Activated gamma-delta T cell treated with Interleukin-2 at 50 U/mL for 16 hours (primary cell): ENCODE measurements at regions not wholly inside any gene's neighbourhood (a gene's known extent, or its start where the extent isn't known, plus 50 kb on each side); places are given as distances from the start of the nearest gene placed in this dataset.
"Not testable (repeated sequence)": the region's sequence is repeated elsewhere in the genome, so short reads cannot be mapped to it uniquely, and the experiment has no call there.

Experiments used
- DNase-seq: peaks from one replicate; pipeline ENCODE4 v3.0.0-alpha.2; 2020

GRCh38 chr5:72760259-72760658 lies 56.2 kb upstream of the TNPO1 start:
- DNase-seq = no peak

DNA sequence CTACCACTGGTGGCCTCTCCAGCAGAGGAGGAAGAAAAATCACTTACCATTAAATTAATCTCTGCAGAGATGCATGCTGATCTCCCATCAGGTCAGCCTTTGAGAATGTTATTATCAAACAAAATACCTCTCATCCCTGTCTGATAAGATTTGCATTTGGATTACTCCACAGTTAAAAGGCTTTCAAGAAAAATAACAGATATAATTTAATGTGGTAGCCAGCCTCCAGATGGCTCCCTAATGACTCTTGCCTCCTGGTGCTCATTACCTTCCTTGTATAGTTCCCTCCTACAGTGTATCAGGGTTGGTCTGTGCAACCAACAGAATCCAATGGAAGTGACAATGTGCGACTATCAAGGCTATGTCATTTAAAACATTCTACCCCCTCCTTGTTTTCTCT lies 63.6 kb upstream of the TNPO1 start:
- no peak for DNase-seq

- DNase-seq = no peak
These were observed 67.0 kb upstream of the TNPO1 start for GRCh38 chr5:72749362-72749997.

DNA sequence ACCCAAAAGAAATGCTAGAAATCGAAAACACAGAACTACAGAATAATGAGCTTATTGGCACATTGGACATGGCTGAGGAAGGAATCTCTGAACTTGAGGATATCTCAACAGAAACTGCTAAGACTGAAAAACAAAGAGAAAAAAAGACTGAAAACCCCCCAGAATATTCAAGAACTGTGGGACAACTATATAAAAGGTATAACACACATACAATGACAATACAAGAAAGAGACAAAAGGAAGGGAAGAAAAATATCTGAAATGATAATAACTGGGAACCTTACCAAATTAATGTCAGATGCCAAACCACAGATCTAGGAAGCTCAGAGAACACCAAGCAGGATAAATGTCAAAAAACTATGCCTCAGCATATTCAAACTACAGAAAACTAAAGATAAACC lies 68.6 kb upstream of the TNPO1 start:
- DNase-seq = no peak

DNA sequence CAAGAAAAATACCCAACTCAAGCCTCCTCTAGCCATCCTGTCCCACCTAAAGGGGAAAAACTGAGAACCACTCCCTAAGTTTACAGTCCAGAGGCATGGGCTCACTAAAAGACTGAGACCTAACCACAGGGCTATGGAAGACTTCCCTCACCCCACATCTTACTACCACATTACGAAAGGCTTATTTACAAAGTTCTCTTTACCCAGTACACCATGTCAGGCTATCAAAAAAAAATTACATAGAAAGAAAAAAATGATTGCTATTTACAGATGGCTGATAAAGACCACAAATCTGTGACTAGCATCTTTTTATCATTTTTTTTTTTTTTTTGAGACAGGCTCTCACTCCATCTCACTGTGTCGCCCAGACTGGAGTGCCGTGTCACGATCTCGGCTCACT lies 69.7 kb upstream of the TNPO1 start:
- DNase-seq = no peak

DNA sequence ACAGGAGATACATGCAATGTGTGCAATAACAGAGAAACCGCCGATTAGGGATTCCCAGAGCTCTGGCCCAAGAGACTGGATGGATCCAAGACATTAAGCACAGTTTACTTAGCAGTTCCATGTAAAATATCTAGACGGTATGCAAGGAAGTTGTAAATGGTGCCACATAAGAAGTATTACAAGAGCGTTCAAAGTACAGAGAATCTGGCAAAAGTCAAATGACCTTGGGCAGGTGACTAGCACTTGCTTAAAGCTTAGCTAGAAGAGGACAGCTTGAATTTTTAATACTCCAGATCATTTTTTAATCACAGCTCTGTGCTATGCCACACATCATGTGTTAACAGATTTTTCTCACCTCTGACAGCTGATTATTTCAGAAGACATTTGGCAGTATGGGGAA lies 72.3 kb upstream of the TNPO1 start:
- no peak for DNase-seq

DNA sequence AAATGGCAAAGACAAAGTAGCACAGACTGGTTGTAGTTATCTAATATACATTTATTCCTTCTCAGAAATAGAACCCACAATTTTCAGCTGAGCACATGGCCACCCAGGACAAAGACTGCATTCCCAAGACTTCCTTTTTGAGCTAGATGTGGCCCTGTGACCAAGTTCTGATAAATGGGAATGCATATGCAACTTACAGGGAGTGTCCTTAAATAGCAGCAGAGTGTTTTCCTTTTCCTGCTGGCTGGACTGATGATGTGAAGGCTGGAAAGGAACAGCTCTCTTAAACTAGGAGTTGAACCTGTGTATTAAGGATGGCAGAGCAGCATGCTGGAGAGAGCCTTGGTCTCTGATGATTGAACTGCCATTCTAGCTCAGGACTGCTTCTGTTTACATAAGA lies 74.7 kb upstream of the TNPO1 start:
- DNase-seq = no peak

- DNase-seq = no peak
These were observed 82.7 kb upstream of the TNPO1 start for GRCh38 chr5:72733810-72734209.

GRCh38 chr5:72723581-72723980 lies 92.9 kb upstream of the TNPO1 start:
- no peak for DNase-seq

- DNase-seq = no peak
These were observed 93.5 kb upstream of the TNPO1 start for GRCh38 chr5:72722792-72723452.

GRCh38 chr5:72721844-72722243 lies 94.6 kb upstream of the TNPO1 start:
- no peak for DNase-seq

- no peak for DNase-seq
These were observed 96.3 kb upstream of the TNPO1 start for GRCh38 chr5:72720205-72720604.

DNA sequence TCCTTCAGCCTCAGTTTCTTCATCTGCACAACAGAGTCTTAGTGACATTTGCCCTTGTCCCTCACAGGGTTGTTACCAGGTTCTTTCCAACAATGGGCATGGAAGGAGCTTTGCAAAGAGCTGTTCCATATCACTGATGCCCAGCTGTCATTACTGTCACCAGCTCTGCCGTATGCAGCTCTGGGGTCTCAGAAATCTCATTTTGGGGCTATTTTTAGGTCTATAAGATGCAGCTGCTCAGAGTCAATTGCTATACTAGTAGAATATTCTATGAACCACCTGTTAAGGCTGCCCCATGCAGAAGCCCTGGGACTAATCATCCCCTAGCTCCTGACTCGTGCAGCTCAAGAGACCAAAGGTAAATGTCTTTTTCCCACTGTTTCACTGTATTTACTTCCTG lies 105.1 kb upstream of the TNPO1 start:
- DNase-seq = no peak

- no peak for DNase-seq
These were observed 107.1 kb upstream of the TNPO1 start for GRCh38 chr5:72709341-72709740.

DNA sequence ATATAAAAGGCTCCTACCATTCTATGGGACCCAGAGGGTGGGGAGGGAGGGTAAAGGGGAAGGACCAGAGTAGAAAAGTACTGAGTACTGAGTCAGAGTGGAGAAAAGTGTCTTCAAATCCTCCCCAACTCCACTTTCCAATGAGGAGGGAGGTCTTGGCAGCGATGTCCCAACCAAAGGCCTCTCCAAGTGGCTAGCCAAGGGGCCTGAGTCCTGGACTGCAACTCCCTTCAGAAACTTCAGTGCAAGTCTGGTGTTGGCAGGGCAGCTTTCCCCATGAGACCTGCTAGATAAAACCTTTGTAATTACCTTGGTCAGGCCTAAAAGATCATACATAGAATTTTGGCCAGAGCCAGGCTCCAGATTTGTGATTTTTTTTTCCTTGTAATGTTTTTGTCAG lies 111.3 kb upstream of the TNPO1 start:
- no peak for DNase-seq

GRCh38 chr5:72703876-72704275 lies 112.6 kb upstream of the TNPO1 start:
- DNase-seq = no peak

DNA sequence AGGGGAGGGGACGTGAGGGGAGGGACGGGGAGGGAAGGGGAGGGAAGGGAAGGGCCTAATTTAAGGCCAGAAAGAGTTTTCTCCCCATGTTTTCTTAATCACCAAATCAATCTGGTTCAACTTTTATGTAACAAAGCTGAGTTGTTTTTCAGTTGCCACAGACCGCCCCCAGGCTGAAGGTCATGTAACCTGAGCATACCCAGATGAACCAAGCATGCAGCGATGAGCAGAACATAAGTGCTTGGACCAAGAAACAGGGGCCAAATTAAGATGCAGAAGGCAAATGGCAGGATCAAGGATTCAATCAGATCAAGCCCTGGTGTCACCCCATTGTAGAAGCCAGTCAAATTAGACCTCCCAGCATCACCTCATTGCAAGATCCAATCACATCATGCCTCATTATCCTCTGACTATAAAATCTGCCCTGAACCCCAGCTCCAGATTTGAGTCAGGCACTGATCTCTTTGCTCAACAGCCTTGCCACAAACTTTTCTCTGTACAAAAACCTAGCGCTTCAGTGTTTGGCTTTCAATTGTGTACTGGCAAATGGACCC lies 113.5 kb upstream of the TNPO1 start:
- DNase-seq = no peak

DNA sequence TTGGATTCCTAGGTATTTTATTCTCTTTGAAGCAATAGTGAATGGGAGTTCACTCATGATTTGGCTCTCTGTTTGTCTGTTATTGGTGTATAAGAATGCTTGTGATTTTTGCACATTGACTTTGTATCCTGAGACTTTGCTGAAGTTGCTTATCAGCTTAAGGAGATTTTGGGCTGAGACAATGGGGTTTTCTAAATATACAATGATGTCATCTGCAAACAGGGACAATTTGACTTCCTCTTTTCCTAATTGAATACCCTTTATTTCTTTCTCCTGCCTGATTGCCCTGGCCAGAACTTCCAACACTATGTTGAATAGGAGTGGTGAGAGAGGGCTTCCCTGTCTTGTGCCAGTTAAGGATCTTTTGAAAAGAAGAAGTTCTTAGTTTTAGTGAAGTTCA lies 114.4 kb upstream of the TNPO1 start:
- not testable (repeated sequence) for DNase-seq

DNA sequence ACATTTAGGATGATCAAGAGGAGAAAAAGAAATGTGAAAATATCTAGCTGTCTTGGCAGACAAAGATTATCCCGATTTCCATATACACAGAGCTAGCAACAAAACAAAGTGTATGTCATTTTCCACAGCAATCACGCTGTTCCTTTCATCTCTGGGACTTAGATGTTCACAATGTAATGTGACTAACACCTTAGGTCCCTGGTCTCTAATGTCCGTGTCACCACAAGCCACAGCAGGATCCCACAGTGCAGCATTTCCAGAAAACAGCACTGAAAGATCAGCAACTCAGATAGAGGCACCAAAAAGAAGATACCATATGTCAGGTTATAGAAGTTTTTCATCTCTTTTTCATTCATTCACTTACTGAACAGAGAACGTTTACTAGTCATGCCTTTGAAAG lies 118.0 kb upstream of the TNPO1 start:
- DNase-seq = no peak

DNA sequence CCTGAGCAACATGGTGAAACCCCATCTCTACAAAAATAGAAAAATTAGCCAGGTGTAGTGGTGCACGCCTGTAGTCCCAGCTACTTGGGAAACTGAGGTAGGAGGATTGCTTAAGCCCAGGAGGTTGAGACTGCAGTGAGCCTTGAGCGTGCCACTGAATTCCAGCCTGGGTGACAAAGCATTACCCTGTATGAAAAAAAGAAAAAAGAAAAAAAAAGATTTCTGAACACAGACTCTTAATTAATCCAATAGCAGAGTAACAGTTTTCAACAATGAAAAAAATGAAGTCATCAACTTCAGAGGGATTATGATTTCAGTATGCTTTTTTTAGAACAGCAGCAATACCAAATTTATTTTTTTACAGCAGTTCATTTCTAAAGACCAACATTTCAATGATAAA lies 118.8 kb upstream of the TNPO1 start:
- no peak for DNase-seq

- no peak for DNase-seq
These were observed 120.8 kb upstream of the TNPO1 start for GRCh38 chr5:72695659-72696058.

- no peak for DNase-seq
These were observed 121.6 kb upstream of the TNPO1 start for GRCh38 chr5:72694856-72695255.

- DNase-seq = no peak
These were observed 122.8 kb upstream of the TNPO1 start for GRCh38 chr5:72693546-72694205.
